ENCODE measurements at regions not wholly inside any gene's neighbourhood (a gene's known extent, or its start where the extent isn't known, plus 50 kb on each side); places are given as distances from the start of the nearest gene placed in this dataset.

- dilution Hi-C loops (cut with MboI; ENCODE audit: extremely low pct_ligation_motif_present, low sequenced_read_pairs): no loop called here
- no peak overlapping the region for H3K9ac ChIP-seq (ENCODE audit: control insufficient read depth, extremely low read depth, insufficient read depth, low read length)
- H3K4me3 ChIP-seq (ENCODE audit: control insufficient read depth in 2 of 3, extremely low read depth in 1 of 3, insufficient read depth in 2 of 3, low read depth in 1 of 3, low read length in 3 of 3): no peak overlapping the region
- no peaks in the 10 kb centered on the region for H3K9me3 ChIP-seq (ENCODE audit: control insufficient read depth, low read depth, low read length)
- H3K27ac ChIP-seq (ENCODE audit: control insufficient read depth, insufficient read depth, low read length): no peak overlapping the region
- no peaks in the 10 kb centered on the region for H3K36me3 ChIP-seq (ENCODE audit: control insufficient read depth in 2 of 2, extremely low read depth in 1 of 2, insufficient read depth in 2 of 2, low read length in 2 of 2)
- no peaks in the 10 kb centered on the region for H3K9me1 ChIP-seq (ENCODE audit: control insufficient read depth, extremely low read depth, insufficient read depth, low read length)
- no peaks in the 10 kb centered on the region for H3K4me1 ChIP-seq (ENCODE audit: control insufficient read depth, extremely low read depth, insufficient read depth, low read length)
- no peak overlapping the region for H2AFZ ChIP-seq (ENCODE audit: control insufficient read depth, low read length)
- no peak for FAIRE-seq
- no peaks in the 10 kb centered on the region for H4K20me1 ChIP-seq (ENCODE audit: control insufficient read depth, extremely low read depth, insufficient read depth, low read length)
- no peaks in the 10 kb centered on the region for H3K27me3 ChIP-seq (ENCODE audit: control insufficient read depth, extremely low read depth, insufficient read depth, low read length)
- no peak for DNase-seq (ENCODE audit: low read depth, low spot score)
- H3K4me2 ChIP-seq (ENCODE audit: control insufficient read depth, extremely low read depth, insufficient read depth, low read depth, low read length): no peak overlapping the region
- TF ChIP-seq CTCF (optimal IDR thresholded peaks at IDR 0.05 in 1 of 3, IDR thresholded peaks at IDR 0.05 in 1 of 3, conservative IDR thresholded peaks at IDR 0.05 in 1 of 3; ENCODE audit: extremely low read depth in 1 of 3, insufficient read depth in 2 of 3, low read length in 3 of 3) (no peak), EZH2 (IDR thresholded peaks at IDR 0.05; ENCODE audit: low read length) (no peak)
- H3K79me2 ChIP-seq (ENCODE audit: control insufficient read depth, insufficient read depth, low read length): no peaks in the 10 kb centered on the region
These were observed 63.7 kb upstream of the PIK3R1 start for GRCh38 chr5:68151812-68152211.

GRCh38 chr5:68149189-68149588, 66.4 kb upstream of the PIK3R1 start:
- H3K36me3 ChIP-seq (ENCODE audit: control insufficient read depth in 2 of 2, extremely low read depth in 1 of 2, insufficient read depth in 2 of 2, low read length in 2 of 2): no peaks in the 10 kb centered on the region
- no peaks in the 10 kb centered on the region for H4K20me1 ChIP-seq (ENCODE audit: control insufficient read depth, extremely low read depth, insufficient read depth, low read length)
- H3K9me3 ChIP-seq (ENCODE audit: control insufficient read depth, low read depth, low read length): no peaks in the 10 kb centered on the region
- H3K4me1 ChIP-seq (ENCODE audit: control insufficient read depth, extremely low read depth, insufficient read depth, low read length): no peaks in the 10 kb centered on the region
- no peak overlapping the region for H3K4me3 ChIP-seq (ENCODE audit: control insufficient read depth in 2 of 3, extremely low read depth in 1 of 3, insufficient read depth in 2 of 3, low read depth in 1 of 3, low read length in 3 of 3)
- FAIRE-seq (no peak), DNase-seq (ENCODE audit: low read depth, low spot score) (no peak)
- no peak overlapping the region for H3K9ac ChIP-seq (ENCODE audit: control insufficient read depth, extremely low read depth, insufficient read depth, low read length)
- no peaks in the 10 kb centered on the region for H3K9me1 ChIP-seq (ENCODE audit: control insufficient read depth, extremely low read depth, insufficient read depth, low read length)
- no peak overlapping the region for H3K27ac ChIP-seq (ENCODE audit: control insufficient read depth, insufficient read depth, low read length)
- no peaks in the 10 kb centered on the region for H3K27me3 ChIP-seq (ENCODE audit: control insufficient read depth, extremely low read depth, insufficient read depth, low read length)
- no peak overlapping the region for H3K4me2 ChIP-seq (ENCODE audit: control insufficient read depth, extremely low read depth, insufficient read depth, low read depth, low read length)
- dilution Hi-C loops (cut with MboI; ENCODE audit: extremely low pct_ligation_motif_present, low sequenced_read_pairs): no loop called here
- H2AFZ ChIP-seq (ENCODE audit: control insufficient read depth, low read length): no peak overlapping the region
- no peak for TF ChIP-seq CTCF (optimal IDR thresholded peaks at IDR 0.05 in 1 of 3, IDR thresholded peaks at IDR 0.05 in 1 of 3, conservative IDR thresholded peaks at IDR 0.05 in 1 of 3; ENCODE audit: extremely low read depth in 1 of 3, insufficient read depth in 2 of 3, low read length in 3 of 3)
- TF ChIP-seq EZH2 (IDR thresholded peaks at IDR 0.05; ENCODE audit: low read length): no peak
- no peaks in the 10 kb centered on the region for H3K79me2 ChIP-seq (ENCODE audit: control insufficient read depth, insufficient read depth, low read length)
